Activated T-helper 1 cell treated with anti-CD3 and anti-CD28 coated beads, Interleukin-12 subunit alpha, Interleukin-12 subunit beta, Interleukin-2, Interleukin-4 antibody, amounts not matched to agents 30 ng/mL and 10 ng/mL and 1 ng/mL, durations not matched to agents 14 hours and 24 hours and 36 hours (primary cell): ENCODE measurements at regions not wholly inside any gene's neighbourhood (a gene's known extent, or its start where the extent isn't known, plus 50 kb on each side); places are given as distances from the start of the nearest gene placed in this dataset.

ENCODE experiments used
- DNase-seq: peaks from one replicate; pipeline ENCODE4 v3.0.0; 2021; ENCODE audit warnings: low spot score
- H3K27ac Mint-ChIP-seq: one replicate; pipeline ENCODE4 v1.8.0; 2021; ENCODE audit warnings: mild to moderate bottlenecking, mixed read lengths
- H3K27me3 Mint-ChIP-seq: one replicate; pipeline ENCODE4 v1.8.0; 2022; ENCODE audit warnings: mild to moderate bottlenecking, moderate library complexity, mixed read lengths; ENCODE audit not compliant: insufficient read depth
- H3K36me3 Mint-ChIP-seq: one replicate; pipeline ENCODE4 v1.8.0; 2021; ENCODE audit warnings: low read depth, mixed read lengths
- H3K4me1 Mint-ChIP-seq: one replicate; pipeline ENCODE4 v1.8.0; 2021; ENCODE audit warnings: low read depth, mixed read lengths
- H3K4me3 Mint-ChIP-seq: one replicate; pipeline ENCODE4 v1.8.0; 2021; ENCODE audit warnings: mild to moderate bottlenecking, moderate library complexity, mixed read lengths
- H3K9me3 Mint-ChIP-seq: one replicate; pipeline ENCODE4 v1.8.0; 2021; ENCODE audit warnings: mixed read lengths
- intact Hi-C: fragments of 100-400 bp; cut with micrococcal nuclease; formaldehyde crosslinking; loops from one replicate; pipeline ENCODE4 v1.15.1; 2024

DNA sequence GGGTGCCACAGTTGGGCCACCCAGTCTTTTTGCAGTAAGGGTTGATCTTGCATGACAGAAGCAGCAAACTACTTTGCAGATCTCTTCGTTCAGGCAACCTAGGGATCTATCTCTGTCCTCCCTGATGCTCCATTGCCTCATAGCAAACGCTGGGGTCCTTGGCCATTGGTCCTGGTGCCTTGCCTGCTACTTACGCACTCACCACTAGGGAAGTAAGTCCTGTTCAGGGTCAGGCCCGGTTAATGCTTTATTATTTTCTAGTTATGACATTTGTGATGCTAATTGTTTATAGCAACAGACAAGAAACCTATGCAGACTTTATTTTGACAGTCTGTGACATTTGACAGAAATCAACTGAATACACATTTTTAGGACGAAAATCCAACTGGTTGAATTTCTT lies 326.5 kb upstream of the FMN2 start:
- Mint-ChIP-seq H3K27me3 (peaks cover 5% of the 10 kb centered on the region), H3K27ac (no peak overlapping the region), H3K4me1 (no peaks in the 10 kb centered on the region), H3K36me3 (no peaks in the 10 kb centered on the region), H3K9me3 (no peaks in the 10 kb centered on the region), H3K4me3 (no peak overlapping the region)
- DNase-seq, result no peak
- intact Hi-C loops, result no loop called here

DNA sequence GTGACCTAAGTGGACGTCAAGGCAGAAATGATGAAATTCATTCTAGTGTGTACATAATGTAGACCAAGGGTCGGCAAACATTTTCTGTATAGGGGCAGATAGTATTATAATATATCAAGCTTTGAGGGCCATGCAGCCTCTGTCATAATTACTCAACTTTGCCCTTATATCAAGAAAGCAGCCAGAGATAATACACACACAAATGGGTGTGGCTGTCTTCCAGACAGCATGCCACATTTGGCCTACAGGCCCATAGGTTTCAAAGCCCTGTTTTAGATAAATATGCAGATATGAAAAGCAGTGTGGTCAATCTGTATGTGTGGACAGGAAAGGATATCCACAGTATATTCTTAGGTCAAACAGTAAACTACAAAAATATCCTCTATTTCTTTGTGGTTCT lies 320.1 kb upstream of the FMN2 start:
- no peak overlapping the region for H3K27ac Mint-ChIP-seq
- no peak overlapping the region for H3K4me3 Mint-ChIP-seq
- intact Hi-C loops, result no loop called here
- DNase-seq, result no peak
- no peaks in the 10 kb centered on the region for H3K36me3 Mint-ChIP-seq
- H3K4me1 Mint-ChIP-seq, result no peaks in the 10 kb centered on the region
- peaks cover 5% of the 10 kb centered on the region for H3K9me3 Mint-ChIP-seq
- peaks cover 4% of the 10 kb centered on the region for H3K27me3 Mint-ChIP-seq

DNA sequence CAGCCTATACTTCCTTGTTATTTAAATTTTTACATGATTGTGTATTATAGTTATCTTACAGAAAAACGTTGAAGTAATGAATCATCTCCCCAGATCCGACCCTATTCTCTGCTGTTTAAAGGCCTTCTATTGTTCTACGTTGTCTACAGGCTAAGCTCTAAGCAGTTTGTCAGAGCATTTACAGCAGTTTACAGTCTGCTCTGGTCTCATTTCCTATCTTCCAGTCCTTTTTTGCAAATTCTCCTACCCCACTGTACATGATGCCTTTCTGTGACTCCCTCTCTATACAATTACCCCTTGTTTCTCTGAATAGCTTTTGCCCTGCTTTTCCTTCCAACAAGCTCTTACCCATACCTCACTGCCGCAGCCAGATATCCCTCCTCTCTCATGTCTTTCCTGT lies 319.2 kb upstream of the FMN2 start:
- H3K9me3 Mint-ChIP-seq, result peaks cover 6% of the 10 kb centered on the region

DNA sequence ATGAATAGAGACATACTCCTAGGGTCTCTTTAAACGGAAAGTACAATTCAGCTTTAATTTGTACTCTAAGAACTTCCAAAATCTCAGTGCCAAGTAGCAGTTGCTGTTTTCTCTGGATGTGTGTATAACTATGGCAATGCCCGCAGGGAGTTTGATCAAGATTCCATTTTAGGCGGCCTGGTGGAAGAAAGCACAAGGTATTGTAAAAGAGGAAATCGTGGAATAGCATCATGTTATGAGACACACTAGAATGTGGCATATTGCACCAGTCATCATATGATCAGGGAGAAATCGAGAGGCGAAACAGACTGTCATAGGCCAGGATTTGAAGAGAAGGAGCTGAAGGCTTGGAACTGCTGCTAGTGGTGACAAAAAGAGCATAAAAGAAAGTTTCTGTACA lies 316.2 kb upstream of the FMN2 start:
- Mint-ChIP-seq H3K9me3 (peaks cover 6% of the 10 kb centered on the region), H3K27ac (no peak overlapping the region), H3K36me3 (no peaks in the 10 kb centered on the region), H3K27me3 (peaks cover 3% of the 10 kb centered on the region), H3K4me3 (no peak overlapping the region), H3K4me1 (no peaks in the 10 kb centered on the region)
- no peak for DNase-seq
- intact Hi-C loops, result no loop called here

More for the DNA sequence above, 319.2 kb upstream of the FMN2 start:
- Mint-ChIP-seq H3K27me3 (peaks cover 1% of the 10 kb centered on the region), H3K36me3 (no peaks in the 10 kb centered on the region), H3K4me3 (no peak overlapping the region), H3K4me1 (no peaks in the 10 kb centered on the region), H3K27ac (no peak overlapping the region)
- intact Hi-C loops, result no loop called here
- no peak for DNase-seq

DNA sequence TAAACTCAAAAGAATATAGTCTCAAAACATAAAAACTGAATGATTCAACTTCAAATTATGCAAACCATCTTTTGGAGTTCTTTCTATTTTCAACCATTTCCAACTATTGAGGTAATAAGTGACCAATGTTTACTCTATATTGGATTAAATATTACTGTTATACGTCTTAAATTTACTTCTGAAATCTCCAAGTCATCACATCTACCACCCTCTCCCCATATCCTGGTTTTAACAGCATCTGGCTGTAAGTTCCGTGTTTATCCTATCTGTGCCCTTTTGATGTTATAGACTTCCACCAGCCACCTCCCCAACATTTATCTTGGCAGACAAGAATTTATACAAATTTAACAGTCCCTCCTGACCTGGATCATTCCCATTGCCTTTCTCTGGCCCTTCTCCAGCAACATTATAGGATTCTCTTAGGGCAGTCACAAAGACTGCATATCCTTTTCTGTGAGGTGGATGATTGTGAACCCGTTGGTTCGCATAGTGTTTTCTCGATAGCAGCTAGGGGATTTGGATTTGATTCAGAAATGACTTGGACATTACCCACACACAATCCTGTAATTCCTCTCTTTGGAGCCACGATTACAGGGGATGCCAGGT lies 313.4 kb upstream of the FMN2 start:
- Mint-ChIP-seq H3K4me1 (no peaks in the 10 kb centered on the region), H3K9me3 (peaks cover 6% of the 10 kb centered on the region), H3K27me3 (peaks cover 1% of the 10 kb centered on the region), H3K36me3 (no peaks in the 10 kb centered on the region), H3K4me3 (no peak overlapping the region), H3K27ac (no peak overlapping the region)
- intact Hi-C loops, result no loop called here
- DNase-seq, result no peak

DNA sequence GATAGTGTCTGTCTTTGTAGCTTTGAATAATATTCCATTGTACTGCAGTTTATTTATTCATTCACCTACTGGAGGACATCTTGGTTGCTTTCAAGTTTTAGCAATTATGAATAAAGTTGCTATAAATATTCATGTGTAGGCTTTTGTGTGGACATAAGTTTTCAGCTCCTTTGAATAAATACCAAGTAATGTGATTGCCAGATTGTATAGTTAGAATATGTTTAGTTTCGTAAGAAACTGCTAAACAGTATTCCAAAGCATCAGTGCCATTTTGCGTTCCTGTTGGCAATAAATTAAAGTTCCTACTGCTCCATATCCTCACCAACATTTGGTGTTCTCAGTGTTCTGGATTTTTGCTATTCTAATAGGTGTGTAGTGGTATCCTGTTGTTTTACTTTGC lies 311.7 kb upstream of the FMN2 start:
- Mint-ChIP-seq H3K4me1 (no peaks in the 10 kb centered on the region), H3K27me3 (peaks cover 1% of the 10 kb centered on the region), H3K9me3 (peaks cover 6% of the 10 kb centered on the region), H3K27ac (no peak overlapping the region), H3K4me3 (no peak overlapping the region), H3K36me3 (no peaks in the 10 kb centered on the region)
- intact Hi-C loops, result no loop called here
- DNase-seq, result no peak

DNA sequence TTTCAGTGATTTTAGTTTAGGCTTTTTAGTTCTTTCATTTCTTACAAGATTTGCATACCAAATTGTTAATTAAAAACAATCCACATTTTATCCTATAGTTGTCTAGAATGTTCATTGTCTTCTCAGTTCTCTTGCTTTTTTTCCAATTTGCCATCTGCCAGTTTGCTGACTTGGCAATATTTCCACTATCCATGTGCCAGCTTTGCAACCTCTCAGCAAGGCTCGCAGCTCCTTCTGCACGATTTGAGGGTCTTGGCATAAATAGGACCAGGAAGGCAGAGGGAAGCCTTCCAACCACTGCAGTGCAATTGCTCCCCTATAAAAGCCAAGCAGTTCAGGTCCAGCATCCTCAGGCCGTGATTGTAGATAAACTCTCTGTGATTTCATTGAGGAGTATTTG lies 306.8 kb upstream of the FMN2 start:
- Mint-ChIP-seq H3K27me3 (no peaks in the 10 kb centered on the region), H3K36me3 (no peaks in the 10 kb centered on the region)

DNA sequence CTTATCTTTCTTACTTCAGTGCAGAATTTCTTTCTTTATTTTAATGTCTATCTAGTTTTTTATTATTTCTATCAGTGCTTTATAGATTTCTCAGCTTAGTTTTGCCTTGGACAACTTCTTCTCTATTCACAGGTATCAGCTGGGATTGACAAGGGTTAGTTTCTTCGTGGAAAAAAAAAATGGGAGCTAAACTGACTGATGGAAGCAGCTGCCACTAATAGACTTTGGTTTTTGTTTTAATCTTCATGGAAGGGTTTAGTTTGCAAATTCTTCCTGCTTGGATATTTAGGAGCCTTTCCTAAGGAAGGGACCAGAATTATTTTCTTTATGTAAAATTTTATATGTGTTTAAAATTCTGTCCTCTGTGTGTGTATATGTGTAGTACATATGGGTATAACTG lies 306.1 kb upstream of the FMN2 start:
- Mint-ChIP-seq H3K4me3 (no peak overlapping the region), H3K4me1 (no peaks in the 10 kb centered on the region), H3K36me3 (no peaks in the 10 kb centered on the region), H3K27me3 (no peaks in the 10 kb centered on the region), H3K9me3 (no peaks in the 10 kb centered on the region), H3K27ac (no peak overlapping the region)
- no peak for DNase-seq
- intact Hi-C loops, result no loop called here

More for the DNA sequence above, 306.8 kb upstream of the FMN2 start:
- Mint-ChIP-seq H3K4me3 (no peak overlapping the region), H3K27ac (no peak overlapping the region), H3K4me1 (no peaks in the 10 kb centered on the region), H3K9me3 (no peaks in the 10 kb centered on the region)
- DNase-seq, result no peak
- intact Hi-C loops, result no loop called here

DNA sequence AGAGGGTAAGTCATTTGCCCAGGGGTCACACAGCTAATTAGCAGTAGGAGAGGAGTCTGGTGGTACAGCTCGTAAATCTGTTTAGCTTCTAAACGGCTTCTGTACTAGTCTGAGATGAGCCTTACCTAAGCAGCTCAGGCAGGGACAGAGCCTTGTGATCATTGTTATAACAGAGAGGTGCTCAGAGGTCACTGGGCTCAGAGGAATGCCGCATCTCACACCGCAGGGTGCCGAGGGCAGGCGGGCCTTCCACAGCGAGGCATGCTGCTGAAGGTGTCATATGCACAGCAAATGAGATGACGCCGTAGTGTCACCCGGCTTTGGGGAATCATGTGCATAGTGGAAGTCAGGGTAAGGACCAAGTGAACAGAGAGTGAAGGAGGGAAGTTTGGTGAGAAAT lies 305.2 kb upstream of the FMN2 start:
- no peaks in the 10 kb centered on the region for H3K27me3 Mint-ChIP-seq
- H3K4me3 Mint-ChIP-seq, result no peak overlapping the region
- no peaks in the 10 kb centered on the region for H3K36me3 Mint-ChIP-seq
- H3K4me1 Mint-ChIP-seq, result no peaks in the 10 kb centered on the region
- no peaks in the 10 kb centered on the region for H3K9me3 Mint-ChIP-seq
- no peak for DNase-seq
- no peak overlapping the region for H3K27ac Mint-ChIP-seq
- intact Hi-C loops, result no loop called here

DNA sequence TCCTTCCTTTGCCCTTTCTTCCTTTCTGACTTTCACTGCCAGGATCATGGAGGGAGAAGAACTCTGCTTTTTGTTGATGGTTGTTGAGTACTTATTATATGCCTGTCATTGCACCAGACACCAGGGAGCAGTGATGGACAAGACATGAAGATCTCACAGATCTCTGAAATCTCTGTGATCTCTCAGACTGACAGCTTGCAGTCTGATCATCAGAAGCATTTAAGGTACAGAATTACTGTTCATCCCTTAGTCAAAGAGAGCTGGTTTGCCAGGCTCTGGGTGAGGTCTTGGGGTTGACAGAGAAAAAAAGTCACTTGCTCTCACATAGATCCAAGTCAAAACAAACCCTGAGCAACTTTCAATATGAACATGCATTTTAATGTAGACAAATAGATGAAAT lies 299.5 kb upstream of the FMN2 start:
- intact Hi-C loops, result loop anchor here (1.0 to 5.0 kb wide), 2 partner anchors 75 to 106 kb away; no protein-coding TSS in a partner anchor
- Mint-ChIP-seq H3K9me3 (no peaks in the 10 kb centered on the region), H3K27ac (no peak overlapping the region), H3K27me3 (peaks cover 2% of the 10 kb centered on the region), H3K4me1 (peaks cover 6% of the 10 kb centered on the region), H3K4me3 (no peak overlapping the region), H3K36me3 (no peaks in the 10 kb centered on the region)
- DNase-seq, result no peak

DNA sequence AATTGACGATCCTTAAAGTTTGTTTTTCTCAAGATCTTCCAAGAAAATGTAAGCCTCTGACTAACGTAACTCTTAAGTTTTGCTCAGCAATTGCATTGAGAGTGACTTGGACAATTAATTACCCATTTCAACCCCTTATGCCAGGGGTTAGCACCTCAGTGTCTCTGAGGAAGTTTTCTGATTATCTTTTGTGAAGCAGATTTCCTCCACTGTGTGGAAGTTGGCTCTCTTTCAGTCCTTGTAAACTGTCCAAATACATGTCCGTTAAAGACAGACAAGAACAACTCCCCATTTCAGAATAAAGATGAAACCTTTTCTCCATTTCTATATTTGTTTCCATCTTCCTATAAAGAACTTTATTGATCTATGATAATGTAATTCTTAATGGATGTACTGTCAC lies 296.4 kb upstream of the FMN2 start:
- intact Hi-C loops, result no loop called here
- no peaks in the 10 kb centered on the region for H3K36me3 Mint-ChIP-seq
- no peak overlapping the region for H3K27ac Mint-ChIP-seq
- DNase-seq, result no peak
- H3K4me1 Mint-ChIP-seq, result peaks cover 6% of the 10 kb centered on the region
- peaks cover 2% of the 10 kb centered on the region for H3K27me3 Mint-ChIP-seq
- no peak overlapping the region for H3K4me3 Mint-ChIP-seq
- H3K9me3 Mint-ChIP-seq, result no peaks in the 10 kb centered on the region

DNA sequence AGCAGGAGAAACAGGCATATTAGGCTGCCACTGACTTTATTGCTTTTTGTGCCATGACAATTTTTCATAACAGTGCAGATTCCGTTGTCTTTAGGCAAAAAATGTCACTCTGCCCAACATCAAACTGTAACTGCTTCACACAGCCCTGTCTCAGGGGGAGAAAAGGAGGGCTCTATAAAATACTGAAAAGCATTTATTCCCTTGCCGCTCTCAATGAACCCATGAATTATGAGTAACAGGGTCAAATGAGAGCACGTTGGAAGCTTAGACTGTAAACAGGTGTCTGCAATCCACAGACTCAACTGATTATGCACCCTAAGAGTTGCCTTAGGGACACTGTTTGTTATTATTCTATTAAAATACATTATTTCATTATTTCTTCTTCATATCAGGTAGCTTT lies 292.1 kb upstream of the FMN2 start:
- Mint-ChIP-seq H3K4me1 (no peaks in the 10 kb centered on the region), H3K4me3 (no peak overlapping the region), H3K27me3 (peaks cover 2% of the 10 kb centered on the region), H3K9me3 (no peaks in the 10 kb centered on the region), H3K36me3 (no peaks in the 10 kb centered on the region), H3K27ac (no peak overlapping the region)
- DNase-seq, result no peak
- intact Hi-C loops, result no loop called here

DNA sequence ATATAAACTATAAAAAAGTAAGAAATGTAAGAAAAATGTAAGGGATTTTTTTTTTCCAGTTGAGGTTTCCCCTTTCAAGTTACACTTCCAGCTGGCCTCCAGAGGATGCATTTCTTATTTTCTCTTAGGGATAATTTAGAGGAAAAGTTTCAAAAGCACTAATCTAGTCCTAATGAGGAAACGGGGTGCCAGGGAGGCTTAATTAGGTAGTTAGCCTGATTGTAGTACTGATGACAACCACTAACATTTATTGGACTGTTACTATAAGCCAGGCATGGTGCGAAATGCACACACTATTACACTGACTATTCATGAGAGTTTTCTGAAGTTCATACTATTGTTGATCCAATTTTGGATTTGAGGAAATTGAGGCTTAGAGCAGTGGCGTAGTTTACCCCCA lies 290.8 kb upstream of the FMN2 start:
- peaks cover 2% of the 10 kb centered on the region for H3K27me3 Mint-ChIP-seq
- no peak overlapping the region for H3K4me3 Mint-ChIP-seq
- no peaks in the 10 kb centered on the region for H3K9me3 Mint-ChIP-seq
- no peak for DNase-seq
- intact Hi-C loops, result no loop called here
- no peak overlapping the region for H3K27ac Mint-ChIP-seq
- H3K36me3 Mint-ChIP-seq, result no peaks in the 10 kb centered on the region
- no peaks in the 10 kb centered on the region for H3K4me1 Mint-ChIP-seq

DNA sequence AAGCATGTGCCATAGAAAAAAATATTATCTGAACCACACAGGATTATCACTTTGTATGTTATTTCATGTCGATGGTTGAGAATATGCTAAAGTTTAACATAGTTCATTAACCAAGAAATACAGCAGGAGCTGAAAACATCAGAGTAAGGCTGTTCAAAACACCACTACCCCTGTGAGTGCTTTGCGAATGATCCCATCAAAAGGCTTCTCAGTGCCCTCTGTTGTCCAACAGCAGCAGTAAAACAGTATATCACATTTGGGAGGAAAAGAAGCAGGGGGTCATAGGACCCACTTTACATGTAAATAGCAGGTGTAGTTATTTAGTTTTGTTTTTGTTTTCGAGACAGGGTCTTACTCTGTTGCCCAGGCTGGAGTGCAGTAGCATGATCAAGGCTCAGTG lies 289.4 kb upstream of the FMN2 start:
- intact Hi-C loops, result no loop called here
- Mint-ChIP-seq H3K9me3 (no peaks in the 10 kb centered on the region), H3K4me1 (no peaks in the 10 kb centered on the region), H3K27me3 (no peaks in the 10 kb centered on the region), H3K36me3 (no peaks in the 10 kb centered on the region), H3K4me3 (no peak overlapping the region), H3K27ac (no peak overlapping the region)
- DNase-seq, result no peak
